Heart left ventricle (tissue), 13 donors: ENCODE measurements at regions not wholly inside any gene's neighbourhood (a gene's known extent, or its start where the extent isn't known, plus 50 kb on each side); places are given as distances from the start of the nearest gene placed in this dataset.

Source experiments
- POLR2A ChIP-seq, 2 donors: fragments of 450-650 bp; IDR thresholded peaks; one replicate each; pipeline ENCODE4 v1.6.1; 2017; ENCODE audit warnings: antibody characterized with exemption in 2 of 2, mild to moderate bottlenecking in 2 of 2, moderate library complexity in 2 of 2
- TF ChIP-seq, protein P1 (sequence below), 12 donors: fragments of 200-600 bp; sonication (generic) in 4 of 12; IDR thresholded peaks; one replicate each; pipeline versions ENCODE4 v1.5.0 to v1.8.0; 2018 to 2022; ENCODE audit warnings: antibody characterized with exemption in 12 of 12, mild to moderate bottlenecking in 5 of 12
- donor health status: ischemic (EF 13 %, LVEDD 7.1; RV severe dilation, severe dysfunction).
- donor health status: DM: no; HTN: yes; CAD: no.
- donor health status: DM: no; HTN: no; CAD: no.
- donor health status: ischemic (EF 25% LVEDD 6.9; RV normal size, moderate dysfunction).
- donor health status: ischemic (EF 25% LVEDD 5.7; RV mildly dilated, moderate dysfunction).
- donor health status: ischemic (EF 35%, LVEDD 5.7; RV mildly dilated, moderate dysfunction).
- donor health status: nonischemic (EF 11% LVEDD 7.7; RV severe dilation, severe dysfunction).
- donor health status: DM: yes; HTN: yes; CAD: no.
- donor health status: PGD.
- donor health status: ischemic (EF 29% LVEDD 5.4; RV normal size, mild dysfunction).
- donor health status: nonischemic (EF 23%, LVEDD 6.1; RV moderate dilation, normal function).

DNA sequence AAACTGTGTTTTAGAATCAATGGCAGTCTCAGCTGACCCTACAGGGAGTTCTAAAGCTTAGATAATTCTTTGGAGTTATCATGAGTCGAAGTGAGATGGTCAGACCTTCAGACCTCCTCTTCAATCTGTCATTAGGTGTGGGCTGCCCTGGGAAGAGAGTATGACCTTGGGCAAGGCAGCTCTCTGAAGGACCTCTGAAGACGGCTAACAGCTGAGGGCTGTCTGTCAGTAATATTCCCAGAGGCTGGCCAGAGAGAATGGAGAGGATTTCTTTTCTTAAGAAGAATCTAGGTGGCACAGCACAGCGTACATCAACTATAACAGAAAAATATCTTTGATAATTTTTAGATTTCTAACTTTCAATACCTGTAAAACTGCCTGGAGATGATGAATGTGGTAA lies 379.4 kb downstream of the ZNF674 start:
- TF ChIP-seq, protein P1, sequence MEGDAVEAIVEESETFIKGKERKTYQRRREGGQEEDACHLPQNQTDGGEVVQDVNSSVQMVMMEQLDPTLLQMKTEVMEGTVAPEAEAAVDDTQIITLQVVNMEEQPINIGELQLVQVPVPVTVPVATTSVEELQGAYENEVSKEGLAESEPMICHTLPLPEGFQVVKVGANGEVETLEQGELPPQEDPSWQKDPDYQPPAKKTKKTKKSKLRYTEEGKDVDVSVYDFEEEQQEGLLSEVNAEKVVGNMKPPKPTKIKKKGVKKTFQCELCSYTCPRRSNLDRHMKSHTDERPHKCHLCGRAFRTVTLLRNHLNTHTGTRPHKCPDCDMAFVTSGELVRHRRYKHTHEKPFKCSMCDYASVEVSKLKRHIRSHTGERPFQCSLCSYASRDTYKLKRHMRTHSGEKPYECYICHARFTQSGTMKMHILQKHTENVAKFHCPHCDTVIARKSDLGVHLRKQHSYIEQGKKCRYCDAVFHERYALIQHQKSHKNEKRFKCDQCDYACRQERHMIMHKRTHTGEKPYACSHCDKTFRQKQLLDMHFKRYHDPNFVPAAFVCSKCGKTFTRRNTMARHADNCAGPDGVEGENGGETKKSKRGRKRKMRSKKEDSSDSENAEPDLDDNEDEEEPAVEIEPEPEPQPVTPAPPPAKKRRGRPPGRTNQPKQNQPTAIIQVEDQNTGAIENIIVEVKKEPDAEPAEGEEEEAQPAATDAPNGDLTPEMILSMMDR (IDR thresholded peaks at IDR 0.05), result no peak
- no peak for TF ChIP-seq POLR2A (IDR thresholded peaks at IDR 0.05)
